GM23338 (cell line): ENCODE measurements at regions not wholly inside any gene's neighbourhood (a gene's known extent, or its start where the extent isn't known, plus 50 kb on each side); places are given as distances from the start of the nearest gene placed in this dataset.

Experiments used
- ATAC-seq: fragments of 200-7000 bp; cut with Tn5 transposase; 3 replicates; pipeline ENCODE4 v1.9.1; 2020
- DNase-seq: peaks from one replicate; pipeline ENCODE4 v3.0.0-alpha.2; 2015; ENCODE audit warnings: low spot score
- H2AFZ ChIP-seq: fragments of 200-600 bp; sonication (generic); 2 replicates; pipeline ENCODE4 v1.8.0; 2016; ENCODE audit warnings: antibody characterized with exemption, mild to moderate bottlenecking, moderate library complexity
- H3F3A ChIP-seq: fragments of 200-600 bp; sonication (generic); replicated peaks from 2 replicates; pipeline ENCODE4 v1.8.0; 2017; ENCODE audit warnings: antibody characterized with exemption, mixed run types, low read depth
- H3K27ac ChIP-seq: fragments of 200-600 bp; sonication (generic); 2 replicates; pipeline ENCODE4 v1.6.1; 2016; ENCODE audit warnings: low read depth
- H3K27me3 ChIP-seq: fragments of 200-600 bp; sonication (generic); 2 replicates; pipeline ENCODE4 v1.8.0; 2016; ENCODE audit warnings: mild to moderate bottlenecking, mixed run types, moderate library complexity; ENCODE audit not compliant: insufficient read depth
- H3K36me3 ChIP-seq: fragments of 200-600 bp; sonication (generic); 2 replicates; pipeline ENCODE4 v1.8.0; 2016; ENCODE audit warnings: mild to moderate bottlenecking; ENCODE audit not compliant: insufficient read depth
- H3K4me1 ChIP-seq: fragments of 200-600 bp; sonication (generic); 2 replicates; pipeline ENCODE4 v1.8.0; 2016; ENCODE audit warnings: mild to moderate bottlenecking, moderate library complexity; ENCODE audit not compliant: insufficient read depth
- H3K4me2 ChIP-seq: fragments of 200-600 bp; sonication (generic); 2 replicates; pipeline ENCODE4 v1.7.1; 2017; ENCODE audit warnings: mixed run types
- H3K4me3 ChIP-seq: fragments of 200-600 bp; sonication (generic); 2 replicates; pipeline ENCODE4 v1.6.1; 2016; ENCODE audit warnings: mixed run types
- H3K79me2 ChIP-seq: fragments of 200-600 bp; sonication (generic); replicated peaks from 2 replicates; pipeline ENCODE4 v1.8.0; 2017; ENCODE audit warnings: mild to moderate bottlenecking; ENCODE audit not compliant: insufficient read depth
- H3K9me2 ChIP-seq: fragments of 200-600 bp; sonication (generic); 2 replicates; pipeline ENCODE4 v1.8.0; 2017; ENCODE audit not compliant: insufficient read depth
- H4K20me1 ChIP-seq: fragments of 200-600 bp; sonication (generic); replicated peaks from 2 replicates; pipeline ENCODE4 v1.8.0; 2017; ENCODE audit warnings: mild to moderate bottlenecking; ENCODE audit not compliant: insufficient read depth
- H3K27ac Mint-ChIP-seq: 2 replicates; pipeline ENCODE4 v1.8.0; 2020; ENCODE audit warnings: inconsistent platforms, mild to moderate bottlenecking, moderate library complexity, mixed read lengths
- H3K27me3 Mint-ChIP-seq: 3 replicates; pipeline ENCODE4 v1.8.0; 2022; ENCODE audit warnings: low read depth, mild to moderate bottlenecking, moderate library complexity, mixed read lengths, inconsistent platforms; ENCODE audit not compliant: insufficient read depth, poor library complexity
- H3K36me3 Mint-ChIP-seq: 3 replicates; pipeline ENCODE4 v1.8.0; 2021; ENCODE audit warnings: low read depth, mild to moderate bottlenecking, inconsistent platforms, moderate library complexity, mixed read lengths
- H3K4me1 Mint-ChIP-seq: 3 replicates; pipeline ENCODE4 v1.8.0; 2020; ENCODE audit warnings: mild to moderate bottlenecking, inconsistent platforms, mixed read lengths
- H3K4me3 Mint-ChIP-seq: 3 replicates; pipeline ENCODE4 v1.8.0; 2021; ENCODE audit warnings: moderate library complexity, mild to moderate bottlenecking, inconsistent platforms, mixed read lengths
- H3K9me3 Mint-ChIP-seq: 3 replicates; pipeline ENCODE4 v1.8.0; 2020; ENCODE audit warnings: moderate library complexity, mild to moderate bottlenecking, inconsistent platforms, mixed read lengths
- CREB1 ChIP-seq: fragments of 250-450 bp; sonication (Bioruptor Pico); IDR thresholded peaks from 2 replicates; pipeline ENCODE4 v1.5.0; 2020; ENCODE audit warnings: low read depth, mild to moderate bottlenecking, moderate library complexity
- CTCF ChIP-seq, 2 experiments: fragments of 200-600 bp in 1 of 2; sonication (generic) in 1 of 2; conservative IDR thresholded peaks; 2 replicates each; pipeline versions ENCODE4 v1.5.1 to v1.6.1; 2016 to 2017; ENCODE audit warnings: antibody characterized with exemption in 2 of 2, low read depth in 2 of 2, mild to moderate bottlenecking in 2 of 2, moderate library complexity in 1 of 2
- EZH2 ChIP-seq: fragments of 200-600 bp; sonication (generic); IDR thresholded peaks from one replicate; pipeline ENCODE4 v1.8.0; 2017; ENCODE audit warnings: antibody characterized with exemption, mild to moderate bottlenecking, low read depth; ENCODE audit not compliant: unreplicated experiment
- EZH2phosphoT487 ChIP-seq: fragments of 200-600 bp; sonication (generic); IDR thresholded peaks from one replicate; pipeline ENCODE4 v1.8.1; 2018; ENCODE audit warnings: antibody characterized with exemption; ENCODE audit not compliant: unreplicated experiment
- JUNB ChIP-seq: IDR thresholded peaks from one replicate; pipeline ENCODE4 v1.6.1; 2016; ENCODE audit warnings: antibody characterized with exemption; ENCODE audit not compliant: unreplicated experiment
- NANOG ChIP-seq: IDR thresholded peaks from 2 replicates; pipeline ENCODE4 v1.6.1; 2016; ENCODE audit warnings: antibody characterized with exemption, borderline replicate concordance
- POLR2AphosphoS5 ChIP-seq: IDR thresholded peaks from 2 replicates; pipeline ENCODE4 v1.6.1; 2016; ENCODE audit warnings: antibody characterized with exemption, low read depth
- STAT1 ChIP-seq: IDR thresholded peaks from one replicate; pipeline ENCODE4 v1.6.1; 2016; ENCODE audit warnings: antibody characterized with exemption; ENCODE audit not compliant: unreplicated experiment
- ZNF114 ChIP-seq: fragments of 250-450 bp; sonication (Bioruptor Pico); IDR thresholded peaks from 2 replicates; pipeline ENCODE4 v1.5.0; 2020; ENCODE audit warnings: mild to moderate bottlenecking, moderate library complexity
- ZNF331 ChIP-seq: fragments of 250-450 bp; sonication (Bioruptor Pico); IDR thresholded peaks from 2 replicates; pipeline ENCODE4 v1.5.0; 2020; ENCODE audit warnings: low read depth, mild to moderate bottlenecking, moderate library complexity
- TF ChIP-seq, protein P1 (sequence below): IDR thresholded peaks from 2 replicates; pipeline ENCODE4 v1.6.1; 2016; ENCODE audit warnings: antibody characterized with exemption
- TF ChIP-seq, protein P2 (sequence below): IDR thresholded peaks from one replicate; pipeline ENCODE4 v1.6.1; 2018; ENCODE audit warnings: antibody characterized with exemption; ENCODE audit not compliant: unreplicated experiment
- TF ChIP-seq, protein P3 (sequence below): fragments of 250-450 bp; sonication (Bioruptor Pico); IDR thresholded peaks from 2 replicates; pipeline ENCODE4 v1.5.0; 2020; ENCODE audit warnings: mild to moderate bottlenecking, moderate library complexity

- ATAC-seq, result no peak
- Mint-ChIP-seq H3K9me3 (peaks cover 5% of the 10 kb centered on the region; the same call in 2 of the 3 replicates), H3K27ac (no peak overlapping the region), H3K4me1 (0 out of 3 replicates have a peak, but pooled peaks cover 2% of the 10 kb centered on the region), H3K36me3 (peaks cover 4% of the 10 kb centered on the region; the same call in 1 of the 3 replicates), H3K4me3 (no peak overlapping the region), H3K27me3 (peaks cover 2% of the 10 kb centered on the region)
- no peaks in the 10 kb centered on the region for H3K4me1 ChIP-seq
- no peak overlapping the region for H2AFZ ChIP-seq
- no peaks in the 10 kb centered on the region for H4K20me1 ChIP-seq
- no peak overlapping the region for H3K4me3 ChIP-seq
- H3K4me2 ChIP-seq, result no peak overlapping the region
- H3K36me3 ChIP-seq, result no peaks in the 10 kb centered on the region
- H3K27me3 ChIP-seq, result no peaks in the 10 kb centered on the region
- H3K79me2 ChIP-seq, result no peaks in the 10 kb centered on the region
- DNase-seq, result no peak
- TF ChIP-seq, protein P1, sequence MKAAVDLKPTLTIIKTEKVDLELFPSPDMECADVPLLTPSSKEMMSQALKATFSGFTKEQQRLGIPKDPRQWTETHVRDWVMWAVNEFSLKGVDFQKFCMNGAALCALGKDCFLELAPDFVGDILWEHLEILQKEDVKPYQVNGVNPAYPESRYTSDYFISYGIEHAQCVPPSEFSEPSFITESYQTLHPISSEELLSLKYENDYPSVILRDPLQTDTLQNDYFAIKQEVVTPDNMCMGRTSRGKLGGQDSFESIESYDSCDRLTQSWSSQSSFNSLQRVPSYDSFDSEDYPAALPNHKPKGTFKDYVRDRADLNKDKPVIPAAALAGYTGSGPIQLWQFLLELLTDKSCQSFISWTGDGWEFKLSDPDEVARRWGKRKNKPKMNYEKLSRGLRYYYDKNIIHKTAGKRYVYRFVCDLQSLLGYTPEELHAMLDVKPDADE, result no peak
- no peak for TF ChIP-seq ZNF331 (CRISPR knock-in tag)
- TF ChIP-seq EZH2phosphoT487, result no peak
- no peak for TF ChIP-seq POLR2AphosphoS5
- TF ChIP-seq JUNB, result no peak
- no peak for TF ChIP-seq CTCF (conservative IDR thresholded peaks at IDR 0.05; ENCODE audit: low read depth in 2 of 2)
- no peak for TF ChIP-seq EZH2
- TF ChIP-seq, protein P2, sequence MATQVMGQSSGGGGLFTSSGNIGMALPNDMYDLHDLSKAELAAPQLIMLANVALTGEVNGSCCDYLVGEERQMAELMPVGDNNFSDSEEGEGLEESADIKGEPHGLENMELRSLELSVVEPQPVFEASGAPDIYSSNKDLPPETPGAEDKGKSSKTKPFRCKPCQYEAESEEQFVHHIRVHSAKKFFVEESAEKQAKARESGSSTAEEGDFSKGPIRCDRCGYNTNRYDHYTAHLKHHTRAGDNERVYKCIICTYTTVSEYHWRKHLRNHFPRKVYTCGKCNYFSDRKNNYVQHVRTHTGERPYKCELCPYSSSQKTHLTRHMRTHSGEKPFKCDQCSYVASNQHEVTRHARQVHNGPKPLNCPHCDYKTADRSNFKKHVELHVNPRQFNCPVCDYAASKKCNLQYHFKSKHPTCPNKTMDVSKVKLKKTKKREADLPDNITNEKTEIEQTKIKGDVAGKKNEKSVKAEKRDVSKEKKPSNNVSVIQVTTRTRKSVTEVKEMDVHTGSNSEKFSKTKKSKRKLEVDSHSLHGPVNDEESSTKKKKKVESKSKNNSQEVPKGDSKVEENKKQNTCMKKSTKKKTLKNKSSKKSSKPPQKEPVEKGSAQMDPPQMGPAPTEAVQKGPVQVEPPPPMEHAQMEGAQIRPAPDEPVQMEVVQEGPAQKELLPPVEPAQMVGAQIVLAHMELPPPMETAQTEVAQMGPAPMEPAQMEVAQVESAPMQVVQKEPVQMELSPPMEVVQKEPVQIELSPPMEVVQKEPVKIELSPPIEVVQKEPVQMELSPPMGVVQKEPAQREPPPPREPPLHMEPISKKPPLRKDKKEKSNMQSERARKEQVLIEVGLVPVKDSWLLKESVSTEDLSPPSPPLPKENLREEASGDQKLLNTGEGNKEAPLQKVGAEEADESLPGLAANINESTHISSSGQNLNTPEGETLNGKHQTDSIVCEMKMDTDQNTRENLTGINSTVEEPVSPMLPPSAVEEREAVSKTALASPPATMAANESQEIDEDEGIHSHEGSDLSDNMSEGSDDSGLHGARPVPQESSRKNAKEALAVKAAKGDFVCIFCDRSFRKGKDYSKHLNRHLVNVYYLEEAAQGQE, result no peak
- TF ChIP-seq STAT1, result no peak
- TF ChIP-seq NANOG, result no peak
- TF ChIP-seq, protein P3, sequence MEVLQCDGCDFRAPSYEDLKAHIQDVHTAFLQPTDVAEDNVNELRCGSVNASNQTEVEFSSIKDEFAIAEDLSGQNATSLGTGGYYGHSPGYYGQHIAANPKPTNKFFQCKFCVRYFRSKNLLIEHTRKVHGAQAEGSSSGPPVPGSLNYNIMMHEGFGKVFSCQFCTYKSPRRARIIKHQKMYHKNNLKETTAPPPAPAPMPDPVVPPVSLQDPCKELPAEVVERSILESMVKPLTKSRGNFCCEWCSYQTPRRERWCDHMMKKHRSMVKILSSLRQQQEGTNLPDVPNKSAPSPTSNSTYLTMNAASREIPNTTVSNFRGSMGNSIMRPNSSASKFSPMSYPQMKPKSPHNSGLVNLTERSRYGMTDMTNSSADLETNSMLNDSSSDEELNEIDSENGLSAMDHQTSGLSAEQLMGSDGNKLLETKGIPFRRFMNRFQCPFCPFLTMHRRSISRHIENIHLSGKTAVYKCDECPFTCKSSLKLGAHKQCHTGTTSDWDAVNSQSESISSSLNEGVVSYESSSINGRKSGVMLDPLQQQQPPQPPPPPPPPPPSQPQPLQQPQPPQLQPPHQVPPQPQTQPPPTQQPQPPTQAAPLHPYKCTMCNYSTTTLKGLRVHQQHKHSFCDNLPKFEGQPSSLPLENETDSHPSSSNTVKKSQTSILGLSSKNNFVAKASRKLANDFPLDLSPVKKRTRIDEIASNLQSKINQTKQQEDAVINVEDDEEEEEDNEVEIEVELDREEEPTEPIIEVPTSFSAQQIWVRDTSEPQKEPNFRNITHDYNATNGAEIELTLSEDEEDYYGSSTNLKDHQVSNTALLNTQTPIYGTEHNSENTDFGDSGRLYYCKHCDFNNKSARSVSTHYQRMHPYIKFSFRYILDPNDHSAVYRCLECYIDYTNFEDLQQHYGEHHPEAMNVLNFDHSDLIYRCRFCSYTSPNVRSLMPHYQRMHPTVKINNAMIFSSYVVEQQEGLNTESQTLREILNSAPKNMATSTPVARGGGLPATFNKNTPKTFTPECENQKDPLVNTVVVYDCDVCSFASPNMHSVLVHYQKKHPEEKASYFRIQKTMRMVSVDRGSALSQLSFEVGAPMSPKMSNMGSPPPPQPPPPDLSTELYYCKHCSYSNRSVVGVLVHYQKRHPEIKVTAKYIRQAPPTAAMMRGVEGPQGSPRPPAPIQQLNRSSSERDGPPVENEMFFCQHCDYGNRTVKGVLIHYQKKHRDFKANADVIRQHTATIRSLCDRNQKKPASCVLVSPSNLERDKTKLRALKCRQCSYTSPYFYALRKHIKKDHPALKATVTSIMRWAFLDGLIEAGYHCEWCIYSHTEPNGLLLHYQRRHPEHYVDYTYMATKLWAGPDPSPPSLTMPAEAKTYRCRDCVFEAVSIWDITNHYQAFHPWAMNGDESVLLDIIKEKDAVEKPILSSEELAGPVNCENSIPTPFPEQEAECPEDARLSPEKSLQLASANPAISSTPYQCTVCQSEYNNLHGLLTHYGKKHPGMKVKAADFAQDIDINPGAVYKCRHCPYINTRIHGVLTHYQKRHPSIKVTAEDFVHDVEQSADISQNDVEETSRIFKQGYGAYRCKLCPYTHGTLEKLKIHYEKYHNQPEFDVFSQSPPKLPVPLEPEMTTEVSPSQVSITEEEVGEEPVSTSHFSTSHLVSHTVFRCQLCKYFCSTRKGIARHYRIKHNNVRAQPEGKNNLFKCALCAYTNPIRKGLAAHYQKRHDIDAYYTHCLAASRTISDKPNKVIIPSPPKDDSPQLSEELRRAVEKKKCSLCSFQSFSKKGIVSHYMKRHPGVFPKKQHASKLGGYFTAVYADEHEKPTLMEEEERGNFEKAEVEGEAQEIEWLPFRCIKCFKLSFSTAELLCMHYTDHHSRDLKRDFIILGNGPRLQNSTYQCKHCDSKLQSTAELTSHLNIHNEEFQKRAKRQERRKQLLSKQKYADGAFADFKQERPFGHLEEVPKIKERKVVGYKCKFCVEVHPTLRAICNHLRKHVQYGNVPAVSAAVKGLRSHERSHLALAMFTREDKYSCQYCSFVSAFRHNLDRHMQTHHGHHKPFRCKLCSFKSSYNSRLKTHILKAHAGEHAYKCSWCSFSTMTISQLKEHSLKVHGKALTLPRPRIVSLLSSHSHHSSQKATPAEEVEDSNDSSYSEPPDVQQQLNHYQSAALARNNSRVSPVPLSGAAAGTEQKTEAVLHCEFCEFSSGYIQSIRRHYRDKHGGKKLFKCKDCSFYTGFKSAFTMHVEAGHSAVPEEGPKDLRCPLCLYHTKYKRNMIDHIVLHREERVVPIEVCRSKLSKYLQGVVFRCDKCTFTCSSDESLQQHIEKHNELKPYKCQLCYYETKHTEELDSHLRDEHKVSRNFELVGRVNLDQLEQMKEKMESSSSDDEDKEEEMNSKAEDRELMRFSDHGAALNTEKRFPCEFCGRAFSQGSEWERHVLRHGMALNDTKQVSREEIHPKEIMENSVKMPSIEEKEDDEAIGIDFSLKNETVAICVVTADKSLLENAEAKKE, result no peak
- no peak for TF ChIP-seq CREB1 (CRISPR knock-in tag)
- no peak for TF ChIP-seq ZNF114
- H3K9me2 ChIP-seq, result peaks cover 5% of the 10 kb centered on the region
- H3K27ac ChIP-seq, result no peak overlapping the region
- H3F3A ChIP-seq, result no peaks in the 10 kb centered on the region
These were observed 516.9 kb downstream of the AMY1C start for GRCh38 chr1:104266612-104267011.
